ENCODE measurements at regions not wholly inside any gene's neighbourhood (a gene's known extent, or its start where the extent isn't known, plus 50 kb on each side); places are given as distances from the start of the nearest gene placed in this dataset.

GRCh38 chr1:224014330-224014649, 99.6 kb upstream of the FBXO28 start:
- TF ChIP-seq EP300 (IDR thresholded peaks at IDR 0.05) (no peak), CTCF (IDR thresholded peaks at IDR 0.05) (no peak)
